Smooth muscle cell (in vitro differentiated cells): ENCODE measurements at regions not wholly inside any gene's neighbourhood (a gene's known extent, or its start where the extent isn't known, plus 50 kb on each side); places are given as distances from the start of the nearest gene placed in this dataset.

Source experiments
- DNase-seq: peaks from one replicate; lab custom pipeline; 2025; ENCODE audit not compliant: unreplicated experiment; lab: John Stamatoyannopoulos, UW
- H2AFZ ChIP-seq: fragments of 200-600 bp; sonication (generic); 2 replicates; pipeline ENCODE4 v1.6.0; 2016; ENCODE audit warnings: antibody characterized with exemption, low read depth, mild to moderate bottlenecking
- H3F3A ChIP-seq: fragments of 200-600 bp; sonication (generic); 2 replicates; pipeline ENCODE4 v1.6.0; 2017; ENCODE audit warnings: antibody characterized with exemption, low read depth
- H3K27ac ChIP-seq: fragments of 200-600 bp; sonication (generic); 2 replicates; pipeline ENCODE4 v1.5.1; 2016; ENCODE audit warnings: low read depth, mild to moderate bottlenecking
- H3K27me3 ChIP-seq: fragments of 200-600 bp; sonication (generic); 2 replicates; pipeline ENCODE4 v1.6.1; 2016; ENCODE audit warnings: low read depth, mild to moderate bottlenecking
- H3K36me3 ChIP-seq: fragments of 200-600 bp; sonication (generic); 2 replicates; pipeline ENCODE4 v1.5.1; 2016; ENCODE audit warnings: low read depth
- H3K4me1 ChIP-seq: fragments of 200-600 bp; sonication (generic); 2 replicates; pipeline ENCODE4 v1.5.1; 2016; ENCODE audit warnings: low read depth
- H3K4me2 ChIP-seq: fragments of 200-600 bp; sonication (generic); 2 replicates; pipeline ENCODE4 v1.6.0; 2016; ENCODE audit warnings: mild to moderate bottlenecking
- H3K4me3 ChIP-seq: fragments of 200-600 bp; sonication (generic); 2 replicates; pipeline ENCODE4 v1.5.1; 2016; ENCODE audit warnings: mild to moderate bottlenecking
- H3K79me2 ChIP-seq: fragments of 200-600 bp; sonication (generic); 2 replicates; pipeline ENCODE4 v1.6.0; 2016; ENCODE audit warnings: low read depth, mild to moderate bottlenecking
- H3K9ac ChIP-seq: fragments of 200-600 bp; sonication (generic); 2 replicates; pipeline ENCODE4 v1.6.0; 2016; ENCODE audit warnings: low read depth
- H3K9me3 ChIP-seq: fragments of 200-600 bp; sonication (generic); replicated peaks from 2 replicates; pipeline ENCODE4 v1.5.1; 2016; ENCODE audit warnings: low read depth
- H4K20me1 ChIP-seq: fragments of 200-600 bp; sonication (generic); 2 replicates; pipeline ENCODE4 v1.6.0; 2016; ENCODE audit warnings: low read depth
- WGBS: methylation state at CpG from one replicate; pipeline ENCODE4 v1.1.7; 2016; ENCODE audit warnings: low lambda C conversion rate; 5-methylcytosine and 5-hydroxymethylcytosine counted together
- TF ChIP-seq, protein P1 (sequence below): fragments of 200-600 bp; sonication (generic); IDR thresholded peaks from 2 replicates; pipeline ENCODE4 v1.5.1; 2017; ENCODE audit warnings: borderline replicate concordance, mild to moderate bottlenecking, antibody characterized with exemption; ENCODE audit not compliant: insufficient read depth, poor library complexity, severe bottlenecking

DNA sequence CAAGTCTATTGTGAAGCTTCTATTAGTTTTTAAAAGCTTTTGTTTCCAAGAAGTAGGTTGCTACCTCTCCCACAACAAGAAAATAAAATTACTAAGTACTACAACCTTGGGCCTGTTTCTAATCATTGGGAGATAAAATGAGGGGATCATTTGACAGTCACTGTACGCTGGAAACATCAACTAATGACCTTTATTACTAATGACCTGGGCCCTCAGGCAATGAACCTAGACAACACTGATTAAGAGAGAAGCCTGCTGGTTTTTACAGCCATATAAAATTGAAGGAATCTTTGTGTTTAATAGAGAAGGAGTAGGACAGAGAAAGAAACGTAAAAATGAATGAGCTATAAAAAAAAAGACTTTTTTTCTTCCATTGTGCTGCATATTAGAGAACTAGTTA lies 1000.9 kb downstream of the STPG2 start:
- DNase-seq: no peak
- Histone ChIP-seq H3K4me2 (no peak overlapping the region), H3K9me3 (no peaks in the 10 kb centered on the region), H3F3A (no peaks in the 10 kb centered on the region), H3K4me1 (no peaks in the 10 kb centered on the region), H3K4me3 (no peak overlapping the region), H2AFZ (peak overlapping the region; percentile 35), H3K27ac (no peak overlapping the region), H3K27me3 (no peaks in the 10 kb centered on the region), H3K79me2 (no peaks in the 10 kb centered on the region), H3K9ac (no peak overlapping the region), H4K20me1 (no peaks in the 10 kb centered on the region), H3K36me3 (no peaks in the 10 kb centered on the region)
- TF ChIP-seq, protein P1, sequence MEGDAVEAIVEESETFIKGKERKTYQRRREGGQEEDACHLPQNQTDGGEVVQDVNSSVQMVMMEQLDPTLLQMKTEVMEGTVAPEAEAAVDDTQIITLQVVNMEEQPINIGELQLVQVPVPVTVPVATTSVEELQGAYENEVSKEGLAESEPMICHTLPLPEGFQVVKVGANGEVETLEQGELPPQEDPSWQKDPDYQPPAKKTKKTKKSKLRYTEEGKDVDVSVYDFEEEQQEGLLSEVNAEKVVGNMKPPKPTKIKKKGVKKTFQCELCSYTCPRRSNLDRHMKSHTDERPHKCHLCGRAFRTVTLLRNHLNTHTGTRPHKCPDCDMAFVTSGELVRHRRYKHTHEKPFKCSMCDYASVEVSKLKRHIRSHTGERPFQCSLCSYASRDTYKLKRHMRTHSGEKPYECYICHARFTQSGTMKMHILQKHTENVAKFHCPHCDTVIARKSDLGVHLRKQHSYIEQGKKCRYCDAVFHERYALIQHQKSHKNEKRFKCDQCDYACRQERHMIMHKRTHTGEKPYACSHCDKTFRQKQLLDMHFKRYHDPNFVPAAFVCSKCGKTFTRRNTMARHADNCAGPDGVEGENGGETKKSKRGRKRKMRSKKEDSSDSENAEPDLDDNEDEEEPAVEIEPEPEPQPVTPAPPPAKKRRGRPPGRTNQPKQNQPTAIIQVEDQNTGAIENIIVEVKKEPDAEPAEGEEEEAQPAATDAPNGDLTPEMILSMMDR: no peak
- 25% methylated on average over 2 of the region's 2 CpGs for WGBS

DNA sequence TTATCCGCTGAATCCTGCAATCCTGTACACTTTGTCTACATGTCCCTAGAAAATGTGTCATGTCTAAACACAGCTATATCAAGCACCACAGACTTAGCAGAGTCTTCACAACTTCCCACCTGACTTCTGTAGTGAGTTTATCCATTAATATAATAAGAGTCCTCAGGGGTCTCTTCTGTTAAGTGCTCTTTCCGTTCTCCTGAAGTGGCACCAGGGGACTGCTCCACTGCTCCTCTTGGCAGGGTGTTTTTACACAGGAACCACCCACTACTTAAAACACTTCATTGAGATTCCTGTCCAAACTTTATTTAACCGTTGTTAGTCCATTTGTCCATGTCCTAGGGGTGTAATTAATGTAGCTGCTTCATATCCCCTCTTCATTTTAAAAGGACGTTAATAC lies 1000.4 kb downstream of the STPG2 start:
- Histone ChIP-seq H4K20me1 (no peaks in the 10 kb centered on the region), H3K9me3 (no peaks in the 10 kb centered on the region), H3K27ac (no peak overlapping the region), H3K27me3 (no peaks in the 10 kb centered on the region), H3K9ac (no peak overlapping the region), H3K4me2 (no peak overlapping the region), H3K36me3 (no peaks in the 10 kb centered on the region), H2AFZ (peak overlapping the region; percentile 35), H3K4me3 (no peak overlapping the region), H3F3A (no peaks in the 10 kb centered on the region), H3K79me2 (no peaks in the 10 kb centered on the region), H3K4me1 (no peaks in the 10 kb centered on the region)
- 66% methylated on average over 4 of the region's 4 CpGs for WGBS
- DNase-seq: no peak
- TF ChIP-seq, protein P1: no peak

DNA sequence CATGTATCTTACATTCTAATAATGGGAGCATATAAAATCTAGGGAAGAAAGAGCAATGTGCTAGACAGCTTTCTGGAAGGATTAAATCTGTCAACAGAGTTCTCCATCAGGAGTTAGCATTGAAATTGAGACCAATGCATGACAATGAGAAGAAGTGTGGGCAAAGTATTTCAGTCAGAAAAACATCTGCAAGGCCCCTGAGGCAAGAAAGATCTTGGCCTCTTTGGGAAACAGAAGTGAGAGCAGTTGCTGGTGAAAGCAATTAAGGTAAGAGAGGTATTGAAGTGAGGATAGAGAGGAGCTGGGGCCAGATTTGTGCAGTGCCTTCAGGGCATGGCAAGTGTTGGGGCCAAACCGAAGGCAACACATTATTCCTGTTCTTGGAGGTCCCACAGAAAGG lies 999.1 kb downstream of the STPG2 start:
- H2AFZ ChIP-seq: no peak overlapping the region
- no peak overlapping the region for H3K4me3 ChIP-seq
- 50% methylated on average over 1 of the region's 1 CpG for WGBS

DNA sequence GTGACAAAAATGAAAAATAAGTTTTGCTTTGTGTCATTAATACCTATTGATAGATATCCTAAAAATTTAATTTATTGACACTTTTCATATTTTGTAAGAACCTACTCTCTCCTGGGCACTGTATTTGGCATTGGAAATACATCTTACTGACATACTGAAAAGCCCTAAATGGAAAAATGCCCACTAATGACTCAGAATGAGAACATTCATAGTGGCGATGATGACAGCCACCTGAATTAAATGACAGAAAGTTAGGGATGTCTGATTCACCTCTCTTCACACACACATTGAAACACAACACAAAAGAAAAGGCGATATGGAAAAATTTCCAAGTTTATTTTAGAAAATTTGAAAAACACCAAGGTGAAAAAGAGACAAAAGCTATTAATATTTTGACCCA lies 992.3 kb downstream of the STPG2 start:
- WGBS: 87% methylated on average over 2 of the region's 2 CpGs
- H2AFZ ChIP-seq: no peak overlapping the region

More for the DNA sequence above, 999.1 kb downstream of the STPG2 start:
- H3F3A ChIP-seq: no peaks in the 10 kb centered on the region
- no peaks in the 10 kb centered on the region for H3K9me3 ChIP-seq
- no peaks in the 10 kb centered on the region for H3K27me3 ChIP-seq
- no peaks in the 10 kb centered on the region for H3K79me2 ChIP-seq
- H3K27ac ChIP-seq: no peak overlapping the region
- H4K20me1 ChIP-seq: no peaks in the 10 kb centered on the region
- no peak overlapping the region for H3K9ac ChIP-seq
- TF ChIP-seq, protein P1: no peak
- no peaks in the 10 kb centered on the region for H3K4me1 ChIP-seq
- H3K4me2 ChIP-seq: no peak overlapping the region
- DNase-seq: no peak
- no peaks in the 10 kb centered on the region for H3K36me3 ChIP-seq

More for the DNA sequence above, 992.3 kb downstream of the STPG2 start:
- Histone ChIP-seq H3F3A (no peaks in the 10 kb centered on the region), H3K4me1 (no peaks in the 10 kb centered on the region), H4K20me1 (no peaks in the 10 kb centered on the region), H3K9ac (no peak overlapping the region), H3K79me2 (no peaks in the 10 kb centered on the region), H3K27me3 (no peaks in the 10 kb centered on the region), H3K4me2 (no peak overlapping the region), H3K36me3 (no peaks in the 10 kb centered on the region), H3K9me3 (no peaks in the 10 kb centered on the region), H3K4me3 (no peak overlapping the region), H3K27ac (no peak overlapping the region)
- DNase-seq: no peak
- TF ChIP-seq, protein P1: no peak
